HepG2 (cell line): ENCODE measurements at regions not wholly inside any gene's neighbourhood (a gene's known extent, or its start where the extent isn't known, plus 50 kb on each side); places are given as distances from the start of the nearest gene placed in this dataset.

Source experiments
- ATAC-seq: fragments of 200-7000 bp; cut with Tn5 transposase; 3 replicates; pipeline ENCODE4 v1.9.1; 2020; ENCODE audit warnings: mild to moderate bottlenecking, moderate library complexity
- BruUV-seq: library from RNA; stranded (reverse); fragments of 400-500 nt; replicated peaks from 2 replicates; lab custom pipeline; 2021; lab: Mats Ljungman, UMichigan
- CTCF ChIA-PET: fragments of 300-600 bp; formaldehyde crosslinking; extraction: SDS; loops from one replicate; lab custom pipeline; 2021; ENCODE audit warnings: low total read pairs, inconsistent platforms, low intra/inter-chr PET ratio; lab: Yijun Ruan, JAX
- POLR2A ChIA-PET: fragments of 350-600 bp; sonication (Branson Sonifier 250); formaldehyde crosslinking; loops from one replicate; lab custom pipeline; 2020; ENCODE audit warnings: antibody characterized with exemption, inconsistent platforms; lab: Yijun Ruan, JAX
- DNase-seq: peaks from one replicate; pipeline ENCODE4 v3.0.0-alpha.2; 2015; ENCODE audit warnings: low spot score
- FAIRE-seq: peaks from 3 replicates; lab custom pipeline; 2011; peaks lifted over from hg19 to GRCh38; lab: Jason Lieb, UNC
- H2AFZ ChIP-seq: one replicate; pipeline ENCODE4 v1.6.1; 2011; ENCODE audit warnings: low read length, inconsistent platforms
- H3K27ac ChIP-seq: fragments of 300-600 bp; 3 replicates; pipeline ENCODE4 v1.8.0; 2011; ENCODE audit warnings: mixed run types, mild to moderate bottlenecking, mixed read lengths, low read length, inconsistent platforms; ENCODE audit not compliant: insufficient read depth; ENCODE audit errors: extremely low read length
- H3K27me3 ChIP-seq, 2 experiments: fragments of 200-600 bp in 1 of 2; 2 replicates in 1 of 2; 3 replicates in 1 of 2; pipeline versions ENCODE4 v1.6.0 to v1.8.0; 2011; ENCODE audit warnings: low read length in 2 of 2, mild to moderate bottlenecking in 2 of 2, moderate library complexity in 2 of 2, inconsistent platforms in 1 of 2; ENCODE audit not compliant: insufficient read depth in 2 of 2, control insufficient read depth in 1 of 2
- H3K36me3 ChIP-seq, 2 experiments: fragments of 200-600 bp in 1 of 2; replicated peaks in 1 of 2; 2 replicates in 1 of 2; 3 replicates in 1 of 2; pipeline versions ENCODE4 v1.5.1 to v1.8.0; 2011; ENCODE audit warnings: low read length in 2 of 2, inconsistent platforms in 1 of 2; ENCODE audit not compliant: insufficient read depth in 2 of 2, control insufficient read depth in 1 of 2
- H3K4me1 ChIP-seq: 2 replicates; pipeline ENCODE4 v1.5.1; 2012; ENCODE audit warnings: low read length, inconsistent platforms; ENCODE audit not compliant: insufficient read depth
- H3K4me2 ChIP-seq: 2 replicates; pipeline ENCODE4 v1.6.0; 2011; ENCODE audit warnings: low read depth, low read length, inconsistent platforms
- H3K4me3 ChIP-seq, 3 experiments: fragments of 200-600 bp in 1 of 3; sonication (generic), shearing (Covaris generic) in 1 of 3; replicated peaks in 1 of 3; 2 replicates each; pipeline ENCODE4 v1.5.1; 2011 to 2016; ENCODE audit warnings: low read length in 3 of 3, inconsistent platforms in 2 of 3, low read depth in 2 of 3, mild to moderate bottlenecking in 2 of 3, control low read depth in 1 of 3, mixed read lengths in 1 of 3; ENCODE audit not compliant: insufficient read depth in 1 of 3
- H3K79me2 ChIP-seq: one replicate; pipeline ENCODE4 v1.6.1; 2011; ENCODE audit warnings: low read length, inconsistent platforms; ENCODE audit not compliant: insufficient read depth
- H3K9ac ChIP-seq: 2 replicates; pipeline ENCODE4 v1.6.0; 2011; ENCODE audit warnings: mild to moderate bottlenecking, low read depth, low read length, inconsistent platforms; ENCODE audit not compliant: insufficient read depth
- H3K9me3 ChIP-seq: 2 replicates; pipeline ENCODE4 v1.5.1; 2012; ENCODE audit warnings: mild to moderate bottlenecking, low read length
- H4K20me1 ChIP-seq: 2 replicates; pipeline ENCODE4 v1.6.0; 2011; ENCODE audit warnings: inconsistent platforms, mild to moderate bottlenecking, low read length, moderate library complexity; ENCODE audit not compliant: insufficient read depth
- ARID2 ChIP-seq: sonication (generic); formaldehyde crosslinking; IDR thresholded peaks from 2 replicates; pipeline ENCODE4 v1.8.1; 2022; ENCODE audit warnings: mild to moderate bottlenecking, missing genetic modification reagents, borderline replicate concordance
- ATF7-NPFF ChIP-seq: sonication (generic); formaldehyde crosslinking; IDR thresholded peaks from 2 replicates; pipeline ENCODE4 v1.8.1; 2023; ENCODE audit warnings: mild to moderate bottlenecking, low read depth, missing genetic modification reagents, moderate library complexity
- BHLHE40 ChIP-seq: IDR thresholded peaks from 2 replicates; pipeline ENCODE4 v1.6.1; 2011; ENCODE audit warnings: low read length, improper control_type of control experiment
- BRCA1 ChIP-seq: sonication (generic); formaldehyde crosslinking; IDR thresholded peaks from 2 replicates; pipeline ENCODE4 v1.4.0; 2020; ENCODE audit warnings: missing genetic modification reagents
- CEBPB ChIP-seq: IDR thresholded peaks from 2 replicates; pipeline ENCODE4 v1.6.1; 2011; ENCODE audit warnings: low read depth, low read length, improper control_type of control experiment, borderline replicate concordance
- FOXP4 ChIP-seq: sonication (generic); formaldehyde crosslinking; IDR thresholded peaks from 2 replicates; pipeline ENCODE4 v1.4.0; 2020; ENCODE audit warnings: missing genetic modification reagents
- JARID2 ChIP-seq: sonication (generic); formaldehyde crosslinking; IDR thresholded peaks from 2 replicates; pipeline ENCODE4 v1.8.1; 2023; ENCODE audit warnings: missing genetic modification reagents, inconsistent platforms; ENCODE audit not compliant: insufficient replicate concordance
- JDP2 ChIP-seq: sonication (generic); formaldehyde crosslinking; IDR thresholded peaks from 2 replicates; pipeline ENCODE4 v1.8.1; 2022; ENCODE audit warnings: missing genetic modification reagents, borderline replicate concordance
- JUND ChIP-seq: sonication (generic); formaldehyde crosslinking; IDR thresholded peaks from 2 replicates; pipeline ENCODE4 v1.8.0; 2022; ENCODE audit warnings: mild to moderate bottlenecking, missing genetic modification reagents
- NFYB ChIP-seq: sonication (generic); formaldehyde crosslinking; IDR thresholded peaks from 2 replicates; pipeline ENCODE4 v1.4.0; 2020; ENCODE audit warnings: missing genetic modification reagents
- NR1H2 ChIP-seq: sonication (generic); formaldehyde crosslinking; IDR thresholded peaks from 2 replicates; pipeline ENCODE4 v1.8.1; 2022; ENCODE audit warnings: low read depth, missing genetic modification reagents, borderline replicate concordance
- RARA ChIP-seq: IDR thresholded peaks from 2 replicates; pipeline ENCODE4 v1.6.1; 2016; ENCODE audit warnings: missing genetic modification reagents, missing compliant biosample characterization
- TBX3 ChIP-seq: fragments of 450-650 bp; IDR thresholded peaks from 2 replicates; pipeline ENCODE4 v1.6.1; 2017; ENCODE audit warnings: antibody characterized with exemption, mild to moderate bottlenecking, inconsistent platforms, borderline replicate concordance
- ZBTB38 ChIP-seq: sonication (generic); formaldehyde crosslinking; IDR thresholded peaks from 2 replicates; pipeline ENCODE4 v1.5.1; 2020; ENCODE audit warnings: mild to moderate bottlenecking, missing genetic modification reagents
- ZNF337 ChIP-seq: sonication (generic); formaldehyde crosslinking; IDR thresholded peaks from 2 replicates; pipeline ENCODE4 v1.5.1; 2020; ENCODE audit warnings: missing genetic modification reagents, low read depth, mild to moderate bottlenecking, borderline replicate concordance
- ZNF496 ChIP-seq: sonication (generic); formaldehyde crosslinking; IDR thresholded peaks from 2 replicates; pipeline ENCODE4 v1.8.1; 2023; ENCODE audit warnings: mild to moderate bottlenecking, moderate library complexity, missing genetic modification reagents; ENCODE audit not compliant: insufficient replicate concordance
- ZNF572 ChIP-seq: sonication (generic); formaldehyde crosslinking; IDR thresholded peaks from 2 replicates; pipeline ENCODE4 v1.5.1; 2020; ENCODE audit warnings: mild to moderate bottlenecking, missing genetic modification reagents
- ZNF749 ChIP-seq: sonication (generic); formaldehyde crosslinking; IDR thresholded peaks from 2 replicates; pipeline ENCODE4 v1.8.0; 2022; ENCODE audit warnings: mild to moderate bottlenecking, missing genetic modification reagents, moderate library complexity, borderline replicate concordance
- ZSCAN12 ChIP-seq: sonication (generic); formaldehyde crosslinking; IDR thresholded peaks from 2 replicates; pipeline ENCODE4 v1.9.0; 2021; ENCODE audit warnings: mild to moderate bottlenecking, missing genetic modification reagents
- in situ Hi-C: cut with HindIII; loops from 2 replicates; pipeline ENCODE4 v1.10.0; 2017; ENCODE audit warnings: low pct_unique_long_range_greater_than_20kb; ENCODE audit not compliant: extremely low pct_ligation_motif_present
- intact Hi-C: fragments of 100-400 bp; cut with micrococcal nuclease; formaldehyde crosslinking; loops from one replicate; pipeline ENCODE4 v1.10.0; 2022; ENCODE audit not compliant: unreplicated experiment

DNA sequence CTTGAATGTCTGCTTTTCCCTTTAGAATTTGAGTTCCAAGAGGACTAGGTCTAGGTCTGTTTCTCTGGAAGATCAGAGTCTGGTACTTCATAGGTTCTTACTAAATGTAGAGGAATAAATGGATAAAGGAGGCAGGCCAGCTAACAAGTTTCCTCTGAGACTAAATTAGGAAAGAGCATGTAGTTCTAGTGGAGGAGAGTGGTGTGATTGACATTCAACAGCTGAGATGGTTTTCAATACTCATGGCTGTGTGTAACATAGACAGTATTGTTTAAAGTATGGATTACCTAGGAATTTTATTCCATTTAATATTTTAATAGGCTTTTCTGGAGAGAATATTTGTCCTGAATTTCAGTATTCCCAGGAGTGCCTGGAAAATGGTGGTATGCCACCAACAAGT is 364.7 kb downstream of the METTL15 start:
- no TSS peak for BruUV-seq
- H3K4me1 ChIP-seq: no peaks in the 10 kb centered on the region
- H3K4me2 ChIP-seq: no peak overlapping the region
- intact Hi-C loops: no loop called here
- H3K79me2 ChIP-seq: no peaks in the 10 kb centered on the region
- FAIRE-seq (no peak), ATAC-seq (no peak), DNase-seq (no peak)
- in situ Hi-C loops: no loop called here
- TF ChIP-seq BRCA1 (CRISPR knock-in tag) (no peak), ZSCAN12 (no peak), CEBPB (no peak), ZNF572 (no peak), ZBTB38 (no peak), JARID2 (CRISPR knock-in tag) (no peak), ATF7-NPFF (CRISPR knock-in tag) (no peak), NR1H2 (CRISPR knock-in tag) (no peak), BHLHE40 (no peak), NFYB (CRISPR knock-in tag) (no peak), JUND (CRISPR knock-in tag) (no peak), ZNF496 (CRISPR knock-in tag) (no peak), JDP2 (no peak), ZNF337 (CRISPR knock-in tag) (no peak), FOXP4 (CRISPR knock-in tag) (no peak), TBX3 (no peak), ARID2 (CRISPR knock-in tag) (no peak), RARA (CRISPR knock-in tag) (no peak), ZNF749 (CRISPR knock-in tag) (no peak)
- CTCF ChIA-PET: no interaction called here
- H3K9ac ChIP-seq: no peak overlapping the region
- no peaks in the 10 kb centered on the region for H4K20me1 ChIP-seq
- no peak overlapping the region for H3K4me3 ChIP-seq
- no peaks in the 10 kb centered on the region for H3K36me3 ChIP-seq
- H2AFZ ChIP-seq: no peak overlapping the region
- no peaks in the 10 kb centered on the region for H3K9me3 ChIP-seq
- no peak overlapping the region for H3K27ac ChIP-seq
- no peaks in the 10 kb centered on the region for H3K27me3 ChIP-seq
- POLR2A ChIA-PET: no interaction called here
